ENCODE measurements at regions not wholly inside any gene's neighbourhood (a gene's known extent, or its start where the extent isn't known, plus 50 kb on each side); places are given as distances from the start of the nearest gene placed in this dataset.

DNA sequence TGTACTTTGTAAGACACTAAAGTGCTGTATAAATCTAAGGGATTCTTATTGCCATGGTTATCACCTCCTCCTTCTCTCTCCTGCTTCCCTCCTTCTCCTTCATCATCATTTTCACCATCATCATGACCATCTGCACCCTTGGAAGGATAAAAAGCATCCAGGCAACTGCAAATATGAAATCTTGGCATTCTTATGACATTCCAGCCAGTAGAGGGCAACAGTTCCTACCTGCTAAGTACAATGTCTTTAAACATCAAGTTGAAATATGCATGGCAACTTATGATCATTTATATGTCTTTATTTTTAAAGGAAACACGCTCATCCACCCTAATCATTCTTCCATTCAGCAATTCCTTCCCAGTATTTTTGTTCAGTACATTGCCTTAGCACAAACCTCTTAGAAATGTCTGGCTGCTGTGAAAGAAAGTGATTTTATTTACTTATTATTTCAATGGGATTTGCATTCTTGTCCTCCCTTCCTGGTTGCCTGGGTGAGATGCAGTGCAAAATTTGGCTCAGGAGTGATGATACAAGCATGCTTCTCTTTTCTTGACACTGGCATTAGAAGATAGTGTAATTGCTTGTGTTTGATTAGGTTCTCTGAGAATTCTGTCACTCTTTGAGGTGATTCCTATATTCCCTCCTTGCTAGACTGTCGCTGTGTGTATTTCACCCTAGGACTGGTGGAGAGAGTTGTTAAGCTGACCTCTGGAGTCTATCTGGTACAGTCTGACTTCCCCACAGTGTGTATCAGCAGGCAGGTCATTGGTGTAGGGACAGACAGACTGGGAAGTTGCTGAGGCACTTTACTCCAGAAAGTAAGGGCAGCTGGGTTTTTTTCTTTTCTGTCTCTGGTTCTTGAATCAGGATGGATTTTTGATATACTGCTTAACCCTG, 188.5 kb upstream of the BMPER start:
- 48 to 67% (median 52%) methylated on average over 2 of the region's 2 CpGs for WGBS, 5 donors
- TF ChIP-seq POLR2A (IDR thresholded peaks at IDR 0.05), result no peak
- TF ChIP-seq, protein P1, sequence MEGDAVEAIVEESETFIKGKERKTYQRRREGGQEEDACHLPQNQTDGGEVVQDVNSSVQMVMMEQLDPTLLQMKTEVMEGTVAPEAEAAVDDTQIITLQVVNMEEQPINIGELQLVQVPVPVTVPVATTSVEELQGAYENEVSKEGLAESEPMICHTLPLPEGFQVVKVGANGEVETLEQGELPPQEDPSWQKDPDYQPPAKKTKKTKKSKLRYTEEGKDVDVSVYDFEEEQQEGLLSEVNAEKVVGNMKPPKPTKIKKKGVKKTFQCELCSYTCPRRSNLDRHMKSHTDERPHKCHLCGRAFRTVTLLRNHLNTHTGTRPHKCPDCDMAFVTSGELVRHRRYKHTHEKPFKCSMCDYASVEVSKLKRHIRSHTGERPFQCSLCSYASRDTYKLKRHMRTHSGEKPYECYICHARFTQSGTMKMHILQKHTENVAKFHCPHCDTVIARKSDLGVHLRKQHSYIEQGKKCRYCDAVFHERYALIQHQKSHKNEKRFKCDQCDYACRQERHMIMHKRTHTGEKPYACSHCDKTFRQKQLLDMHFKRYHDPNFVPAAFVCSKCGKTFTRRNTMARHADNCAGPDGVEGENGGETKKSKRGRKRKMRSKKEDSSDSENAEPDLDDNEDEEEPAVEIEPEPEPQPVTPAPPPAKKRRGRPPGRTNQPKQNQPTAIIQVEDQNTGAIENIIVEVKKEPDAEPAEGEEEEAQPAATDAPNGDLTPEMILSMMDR (IDR thresholded peaks at IDR 0.05), result peak in 5 of 7 experiments; percentile 9 to 63 (median 59)
- H3K27ac ChIP-seq, result no peak overlapping the region
- intact Hi-C loops (cut with DNase I; ENCODE audit: low total_unique reads), result no loop called here
- H3K36me3 ChIP-seq, result no peaks in the 10 kb centered on the region
- no peaks in the 10 kb centered on the region for H3K27me3 ChIP-seq
- DNase-seq, result peak in 1 of 2 donors; percentile 75
- H3K4me1 ChIP-seq, result peaks cover 0 to 29% (median 4%) of the 10 kb centered on the region in 4 donors
- H3K4me3 ChIP-seq, result no peak overlapping the region
- peaks cover 0 to 3% (median 0%) of the 10 kb centered on the region in 4 donors for H3K9me3 ChIP-seq

DNA sequence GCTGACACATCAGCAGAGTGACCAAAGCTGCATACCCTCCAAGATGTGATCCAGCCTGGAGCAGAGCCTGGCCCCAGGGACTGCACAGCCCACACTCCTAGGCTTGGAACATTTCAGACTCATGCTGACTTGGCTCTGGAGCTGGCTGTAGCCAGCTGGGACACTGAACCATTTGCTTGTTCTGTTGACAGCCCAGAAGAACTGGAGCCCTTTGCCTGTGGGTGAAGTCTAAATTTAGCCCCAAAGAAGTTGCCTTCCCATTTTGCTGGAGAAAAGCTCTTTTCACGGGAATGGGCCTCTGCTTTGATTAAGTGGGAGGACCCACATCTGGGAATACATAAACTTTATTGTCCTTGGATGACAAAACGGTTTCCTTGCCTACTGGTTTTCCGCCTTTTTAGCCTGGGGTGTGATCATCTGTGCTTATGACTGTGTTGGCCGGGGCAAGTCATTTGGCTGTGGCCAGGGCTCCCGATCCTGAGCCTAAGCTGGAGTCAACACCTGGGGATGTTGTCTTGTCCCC, 186.2 kb upstream of the BMPER start:
- Histone ChIP-seq H3K4me3 (no peak overlapping the region), H3K27me3 (no peaks in the 10 kb centered on the region), H3K9me3 (peaks cover 0 to 3% (median 0%) of the 10 kb centered on the region in 4 donors), H3K27ac (peak overlapping the region in 3 of 5 donors; percentile 32 to 63 (median 48)), H3K4me1 (peaks cover 0 to 29% (median 3%) of the 10 kb centered on the region in 4 donors), H3K36me3 (no peaks in the 10 kb centered on the region)
- TF ChIP-seq, protein P1 (IDR thresholded peaks at IDR 0.05), result no peak
- no peak for TF ChIP-seq POLR2A (IDR thresholded peaks at IDR 0.05)
- TF ChIP-seq POLR2AphosphoS5 (IDR thresholded peaks at IDR 0.05), result no peak
- no peak for TF ChIP-seq EP300 (IDR thresholded peaks at IDR 0.05)
- 59 to 89% (median 79%) methylated on average over 5 of the region's 5 CpGs for WGBS, 5 donors
- peak in 1 of 2 donors; percentile 67 for DNase-seq
- intact Hi-C loops (cut with DNase I; ENCODE audit: low total_unique reads), result no loop called here

DNA sequence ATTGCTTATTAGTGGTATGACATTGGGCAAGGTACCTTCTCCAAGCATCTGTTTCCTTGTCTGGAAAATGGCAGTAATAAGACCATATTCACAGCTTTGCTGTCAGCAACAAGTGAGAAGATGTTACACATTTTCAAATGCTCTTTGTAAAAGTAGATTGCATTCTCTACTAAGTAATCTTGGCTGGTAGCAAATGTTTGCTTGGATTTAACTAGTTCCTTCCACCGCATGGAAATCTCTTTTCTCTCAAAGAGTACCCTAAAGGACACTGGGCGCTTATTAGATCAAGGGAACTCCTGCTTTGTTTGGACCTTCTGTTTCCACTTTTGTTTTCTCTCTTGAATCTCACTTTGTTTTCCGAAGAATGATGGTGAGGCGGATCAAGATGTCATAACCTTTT, 185.2 kb upstream of the BMPER start:
- Histone ChIP-seq H3K27ac (no peak overlapping the region), H3K27me3 (no peaks in the 10 kb centered on the region), H3K9me3 (peaks cover 0 to 3% (median 0%) of the 10 kb centered on the region in 4 donors), H3K4me1 (peaks cover 0 to 29% (median 6%) of the 10 kb centered on the region in 4 donors), H3K4me3 (no peak overlapping the region), H3K36me3 (no peaks in the 10 kb centered on the region)
- no peak for TF ChIP-seq EP300 (IDR thresholded peaks at IDR 0.05)
- WGBS, 5 donors, result 96 to 99% (median 98%) methylated on average over 4 of the region's 4 CpGs
- no peak for DNase-seq
- intact Hi-C loops (cut with DNase I; ENCODE audit: low total_unique reads), result no loop called here

DNA sequence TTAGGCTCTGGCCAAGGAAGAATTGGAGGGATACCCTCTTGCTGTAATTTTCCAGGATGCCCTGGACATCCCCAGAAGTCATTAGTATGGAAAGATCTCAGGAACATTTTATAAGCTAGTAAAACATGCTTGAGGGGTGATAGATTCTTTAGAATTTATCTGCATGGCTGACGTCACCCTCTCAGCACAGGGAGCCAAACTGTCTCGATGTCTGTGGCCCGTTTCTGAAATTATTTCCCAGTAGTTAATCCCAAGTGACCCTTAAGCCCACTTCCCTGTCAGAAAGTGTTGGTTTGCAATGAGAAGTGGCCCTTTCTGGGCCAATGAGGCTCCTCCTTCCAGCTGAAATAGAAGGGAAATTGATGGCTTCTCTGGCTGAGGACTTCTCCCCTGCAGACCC, 184.5 kb upstream of the BMPER start:
- TF ChIP-seq POLR2A (IDR thresholded peaks at IDR 0.05) (no peak), POLR2AphosphoS5 (IDR thresholded peaks at IDR 0.05) (no peak), EP300 (IDR thresholded peaks at IDR 0.05) (no peak)
- TF ChIP-seq, protein P1 (IDR thresholded peaks at IDR 0.05), result no peak
- Histone ChIP-seq H3K9me3 (peaks cover 0 to 3% (median 0%) of the 10 kb centered on the region in 4 donors), H3K4me1 (peaks cover 0 to 29% (median 9%) of the 10 kb centered on the region in 4 donors), H3K27me3 (no peaks in the 10 kb centered on the region), H3K4me3 (no peak overlapping the region), H3K27ac (no peak overlapping the region), H3K36me3 (no peaks in the 10 kb centered on the region)
- intact Hi-C loops (cut with DNase I; ENCODE audit: low total_unique reads), result no loop called here
- WGBS, 5 donors, result 87 to 91% (median 88%) methylated on average over 3 of the region's 3 CpGs
- no peak for DNase-seq

Measured in stomach (tissue), 8 donors.